GM19438 (cell line): ENCODE measurements at regions not wholly inside any gene's neighbourhood (a gene's known extent, or its start where the extent isn't known, plus 50 kb on each side); places are given as distances from the start of the nearest gene placed in this dataset.
"Not testable (repeated sequence)": the region's sequence is repeated elsewhere in the genome, so short reads cannot be mapped to it uniquely, and the experiment has no call there.

ENCODE experiments used
- ATAC-seq: cut with Tn5 transposase; IDR thresholded peaks from one replicate; pipeline ENCODE4 v1.9.1; 2021; ENCODE audit warnings: low read depth; ENCODE audit not compliant: unreplicated experiment

DNA sequence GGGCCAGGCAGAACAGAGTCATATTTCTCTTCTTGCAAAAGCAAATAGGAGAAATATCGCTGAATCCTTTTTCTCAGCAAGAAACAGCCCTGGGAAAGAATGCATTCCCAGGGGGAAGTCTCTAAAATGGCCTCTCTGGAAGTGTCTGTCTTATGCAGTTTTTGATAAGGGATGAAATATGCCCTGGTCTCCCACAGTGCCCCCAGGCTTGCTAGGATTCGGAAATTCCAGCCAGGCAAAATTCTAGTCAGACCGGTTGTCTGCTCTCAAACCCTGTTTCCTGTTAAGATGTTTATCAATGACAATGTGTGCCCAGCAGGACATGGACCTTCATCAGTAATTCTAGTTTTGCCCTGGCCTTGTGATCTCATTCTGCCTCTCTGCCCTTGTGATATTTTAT is 448.3 kb upstream of the HTR1E start:
- ATAC-seq: not testable (repeated sequence)

DNA sequence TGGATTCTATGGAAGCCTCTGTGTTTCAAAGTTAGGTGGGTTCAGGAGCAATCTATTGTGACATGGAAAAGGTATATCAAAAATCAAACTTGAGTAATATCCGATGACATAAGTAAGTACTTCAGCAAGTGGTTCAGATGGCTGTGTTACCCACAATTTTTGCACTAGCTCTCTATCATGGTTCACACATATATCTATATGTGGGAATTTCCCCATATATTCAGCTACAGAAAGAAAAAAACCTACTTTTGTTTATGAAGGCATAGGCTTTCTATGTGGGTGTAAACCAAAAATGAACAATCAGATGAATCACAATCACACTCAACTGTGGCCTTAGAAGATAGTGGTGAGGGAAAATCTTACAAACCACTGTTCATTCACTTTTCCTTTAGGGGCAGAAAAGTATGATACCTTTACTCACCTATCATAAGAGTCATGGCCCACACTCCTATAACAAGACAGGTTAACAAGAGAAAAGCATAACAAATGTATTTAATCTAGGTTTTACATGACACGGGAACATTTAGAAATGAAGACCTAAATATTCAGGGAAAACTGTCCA is 449.6 kb upstream of the HTR1E start:
- no peak for ATAC-seq

DNA sequence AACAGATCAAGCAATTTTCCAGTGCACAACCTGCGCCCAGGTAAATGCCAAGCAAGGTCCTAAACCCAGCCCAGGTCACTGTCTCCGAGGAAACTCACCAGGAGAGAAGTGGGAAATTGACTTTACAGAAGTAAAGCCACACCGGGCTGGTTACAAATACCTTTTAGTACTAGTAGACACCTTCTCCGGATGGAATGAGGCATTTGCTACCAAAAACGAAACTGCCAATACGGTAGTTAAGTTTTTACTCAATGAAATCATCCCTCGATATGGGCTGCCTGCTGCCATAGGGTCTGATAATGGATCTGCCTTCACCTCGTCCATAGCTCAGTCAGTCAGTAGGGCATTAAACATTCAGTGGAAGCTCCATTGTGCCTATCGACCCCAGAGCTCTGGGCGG is 459.0 kb upstream of the HTR1E start:
- ATAC-seq: not testable (repeated sequence)

DNA sequence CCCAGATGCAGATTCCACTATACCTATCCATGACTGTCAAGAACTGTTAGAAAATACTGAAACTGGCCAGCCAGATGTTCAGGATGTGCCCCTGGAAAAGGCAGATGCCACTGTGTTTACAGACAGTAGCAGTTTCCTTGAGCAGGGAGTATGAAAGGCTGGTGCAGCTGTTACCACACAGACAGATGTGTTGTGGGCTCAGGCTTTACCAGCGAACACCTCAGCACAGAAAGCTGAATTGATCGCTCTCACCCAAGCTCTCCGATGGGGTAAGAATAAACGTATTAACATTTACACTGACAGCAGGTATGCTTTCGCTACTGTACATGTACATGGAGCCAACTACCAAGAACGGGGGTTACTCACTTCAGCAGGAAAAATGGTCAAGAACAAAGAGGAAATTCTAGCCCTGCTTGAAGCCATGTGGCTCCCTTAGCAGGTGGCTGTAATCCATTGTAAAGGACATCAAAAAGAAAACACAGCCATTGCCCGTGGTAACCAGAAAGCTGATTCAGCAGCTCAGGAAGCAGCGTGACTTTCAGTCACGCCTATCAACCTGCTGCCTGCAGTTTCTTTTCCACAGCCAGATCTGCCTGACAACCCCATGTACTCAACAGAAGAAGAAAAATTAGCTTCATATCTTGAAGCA is 459.7 kb upstream of the HTR1E start:
- no peak for ATAC-seq

DNA sequence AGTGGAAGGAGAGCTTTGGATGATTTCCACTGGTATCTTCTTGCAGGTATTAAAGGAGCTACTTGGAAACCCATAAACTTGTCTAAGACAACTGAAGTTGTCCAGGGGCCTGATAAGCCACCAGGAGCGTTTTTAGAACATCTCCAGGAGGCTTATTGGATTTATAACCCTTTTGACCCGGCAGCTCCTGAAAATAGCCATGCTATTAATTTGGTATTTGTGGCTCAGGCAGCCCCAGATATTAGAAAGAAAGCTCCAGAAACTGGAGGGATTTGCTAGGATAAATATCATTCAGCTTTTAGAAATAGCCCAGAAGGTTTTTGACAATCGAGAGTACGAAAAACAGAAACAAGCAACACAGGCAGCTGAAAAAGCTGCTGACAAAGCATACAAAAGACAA is 461.0 kb upstream of the HTR1E start:
- no peak for ATAC-seq

DNA sequence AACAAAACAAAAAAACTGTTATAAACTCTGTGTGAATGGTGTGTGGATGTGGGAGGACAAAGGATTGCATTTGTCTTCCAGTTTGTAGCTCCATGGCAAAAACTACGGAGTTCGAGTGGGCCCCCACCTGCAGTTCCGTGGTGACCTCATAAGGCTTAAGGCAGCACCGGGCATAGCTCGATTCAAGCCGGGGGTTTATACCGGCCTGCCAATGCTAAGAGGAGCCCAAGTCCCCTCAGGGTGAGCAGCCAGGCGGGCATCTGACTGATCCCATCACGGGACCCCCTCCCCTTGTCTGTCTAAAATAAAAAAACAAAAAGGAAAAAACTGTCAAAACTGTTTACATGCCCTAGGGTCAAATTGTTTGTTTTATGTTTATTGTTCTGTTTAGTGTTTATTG is 463.2 kb upstream of the HTR1E start:
- ATAC-seq: no peak

DNA sequence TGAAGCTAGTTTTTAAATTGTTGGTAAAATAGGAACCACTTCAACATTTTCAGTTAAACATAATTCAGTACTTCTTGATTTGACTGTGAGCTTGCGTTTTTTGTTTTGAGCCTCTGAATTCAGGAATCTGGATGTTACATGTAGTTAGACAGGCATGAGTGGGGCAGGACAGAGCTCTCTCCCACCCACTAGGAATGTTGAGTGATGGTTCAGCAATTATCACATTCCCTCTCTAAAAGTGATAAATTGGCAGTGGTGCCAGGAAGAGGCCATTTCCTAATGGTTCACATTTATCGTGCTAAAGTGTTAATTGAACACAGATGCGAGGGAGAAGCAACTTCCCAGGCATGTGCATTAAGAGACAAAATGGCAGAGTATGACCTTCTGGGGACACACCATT is 465.5 kb upstream of the HTR1E start:
- ATAC-seq: no peak

DNA sequence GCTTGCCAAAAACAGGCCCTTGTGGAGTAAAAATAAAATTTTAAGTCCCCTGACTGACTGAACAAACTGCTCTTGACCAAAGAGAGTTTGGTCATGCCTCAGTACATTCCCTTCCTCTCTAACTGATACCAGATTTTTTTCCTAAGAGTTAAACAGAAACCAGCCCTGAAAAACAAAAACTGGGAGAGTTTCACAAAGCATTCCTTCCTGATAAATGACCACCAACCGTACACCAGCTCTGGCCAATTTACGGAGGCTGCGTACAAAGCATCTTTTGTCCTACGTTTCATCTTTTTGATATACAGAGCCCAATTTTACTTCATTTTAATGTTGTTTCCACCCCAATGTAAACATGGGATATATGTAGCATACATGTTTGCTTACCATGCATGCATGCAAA is 477.4 kb upstream of the HTR1E start:
- no peak for ATAC-seq

DNA sequence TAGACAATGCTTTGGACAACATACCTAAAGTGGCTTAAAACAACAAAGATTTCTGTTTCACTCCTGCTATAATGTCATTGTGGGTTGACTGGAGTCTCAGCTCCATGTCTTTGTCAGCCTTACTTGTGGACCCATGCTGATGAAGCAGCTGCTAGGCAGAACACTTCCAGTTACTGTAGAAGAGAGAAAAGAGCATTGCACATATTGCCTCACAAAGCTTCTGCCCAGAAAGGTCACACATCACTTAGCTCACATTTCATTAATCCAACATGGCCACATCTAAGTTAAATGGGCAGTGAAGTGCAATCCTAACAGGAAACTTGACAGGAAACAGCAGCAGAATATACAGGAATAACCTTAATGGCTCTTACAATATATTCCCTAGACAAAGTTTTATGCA is 480.5 kb upstream of the HTR1E start:
- no peak for ATAC-seq

DNA sequence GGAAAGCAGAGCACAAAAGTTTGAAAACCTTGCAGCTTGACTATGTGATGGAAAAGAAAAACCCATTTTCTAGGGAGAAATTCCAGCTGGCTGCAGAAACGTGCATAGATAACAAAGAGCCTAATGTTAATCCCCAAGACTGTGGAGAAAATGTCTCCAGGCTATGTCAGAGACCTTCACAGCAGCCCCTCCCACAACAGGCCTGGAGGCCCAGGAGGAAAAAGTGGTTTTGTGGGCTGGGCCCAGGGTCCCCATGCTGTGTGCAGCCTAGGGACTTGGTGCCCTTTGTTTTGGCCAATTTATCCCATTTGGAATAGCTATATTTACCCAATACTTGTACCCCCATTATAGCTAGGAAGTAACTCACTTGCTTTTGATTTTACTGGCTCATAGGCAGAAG is 484.1 kb upstream of the HTR1E start:
- no peak for ATAC-seq

DNA sequence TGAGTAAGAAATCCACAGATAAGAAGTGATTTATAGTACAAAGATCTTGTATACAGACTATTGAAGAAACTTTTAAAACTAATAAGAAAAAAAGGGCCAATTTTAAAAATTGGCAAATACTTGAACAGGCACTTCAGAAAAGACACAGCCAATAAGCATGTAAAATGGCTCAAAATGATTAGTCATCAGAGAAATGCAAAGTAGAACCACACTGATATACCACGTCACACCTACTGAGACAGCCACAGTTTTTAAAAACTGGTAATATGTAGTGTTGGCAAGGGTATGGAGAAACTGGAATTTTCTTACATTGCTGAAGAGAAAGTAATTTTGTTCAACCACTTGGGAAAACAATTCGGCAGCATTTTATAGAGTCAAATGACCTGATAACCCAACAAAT is 488.9 kb upstream of the HTR1E start:
- no peak for ATAC-seq

DNA sequence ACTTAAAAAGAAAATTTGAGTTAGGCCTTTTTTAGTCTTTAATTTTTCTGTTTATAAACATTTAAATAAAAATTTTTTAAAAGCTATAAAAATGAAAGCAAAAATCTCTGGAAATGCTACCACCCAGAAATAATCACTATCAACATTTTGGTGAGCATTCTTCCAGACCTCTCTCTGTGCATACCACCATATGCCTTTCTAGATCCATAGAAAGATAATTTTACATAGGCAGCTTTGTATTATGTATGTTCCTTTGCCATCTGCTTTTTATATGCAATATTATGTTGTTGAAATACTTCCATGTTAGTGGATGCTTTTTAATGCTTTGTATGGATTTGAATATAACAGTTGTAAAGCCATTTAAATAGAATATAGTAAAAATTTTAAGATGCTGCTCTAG is 496.7 kb upstream of the HTR1E start:
- ATAC-seq: no peak

DNA sequence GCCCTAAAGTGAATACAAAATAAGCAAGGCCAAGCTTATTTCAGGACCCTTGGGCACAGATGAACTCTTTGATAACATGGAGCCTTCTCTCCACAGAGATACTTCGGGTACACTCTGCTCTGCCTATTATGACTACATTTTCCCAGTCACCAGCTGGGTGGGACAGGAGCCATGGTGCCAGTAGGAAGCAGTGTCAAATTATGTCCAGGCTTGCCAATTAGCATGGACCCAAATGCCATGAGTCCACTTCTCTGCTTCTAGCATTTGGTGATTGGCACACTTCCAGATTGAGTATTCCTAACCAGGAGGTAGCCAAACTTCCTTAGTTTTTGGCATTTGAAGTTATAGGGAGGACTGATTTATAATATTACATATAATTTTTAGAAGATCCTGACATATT is 513.8 kb upstream of the HTR1E start:
- ATAC-seq: no peak

DNA sequence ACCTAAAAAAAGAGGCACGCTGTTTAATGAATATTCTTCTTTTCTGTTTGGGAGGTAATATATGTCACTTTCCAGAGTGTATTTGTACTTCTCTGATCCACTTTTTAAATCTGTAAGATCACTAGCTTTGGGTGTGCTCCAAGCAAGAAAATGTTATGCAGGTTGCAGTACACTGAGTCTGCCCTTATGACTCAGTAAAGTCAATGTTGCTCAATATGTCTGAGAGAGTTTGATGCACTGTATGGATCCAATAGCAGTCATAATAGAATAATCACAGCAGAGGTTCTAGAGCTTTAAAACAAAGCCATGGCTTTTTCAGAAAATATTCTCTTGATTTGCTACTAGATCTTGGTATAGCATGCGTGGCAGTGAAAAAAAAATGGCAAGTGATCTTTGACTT is 525.3 kb upstream of the HTR1E start:
- no peak for ATAC-seq

DNA sequence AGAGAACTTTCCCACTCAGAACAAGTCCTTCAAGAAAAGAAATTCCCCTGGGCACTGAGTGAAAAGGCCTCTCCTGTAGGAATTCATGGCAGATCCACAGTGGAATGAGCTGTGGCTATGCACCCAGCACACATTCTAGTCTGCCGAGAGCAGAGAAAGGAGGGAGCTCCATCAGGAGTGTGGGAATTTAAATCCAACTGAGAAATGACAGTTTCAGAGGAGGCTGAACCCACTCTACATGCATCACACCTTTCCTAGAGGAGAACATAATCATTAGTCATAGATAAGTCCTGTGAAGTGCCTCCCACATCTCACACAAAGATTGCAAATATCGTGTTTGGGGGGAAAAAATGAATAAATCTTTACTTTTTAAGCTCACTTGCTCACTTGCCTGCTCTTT is 530.2 kb upstream of the HTR1E start:
- no peak for ATAC-seq

DNA sequence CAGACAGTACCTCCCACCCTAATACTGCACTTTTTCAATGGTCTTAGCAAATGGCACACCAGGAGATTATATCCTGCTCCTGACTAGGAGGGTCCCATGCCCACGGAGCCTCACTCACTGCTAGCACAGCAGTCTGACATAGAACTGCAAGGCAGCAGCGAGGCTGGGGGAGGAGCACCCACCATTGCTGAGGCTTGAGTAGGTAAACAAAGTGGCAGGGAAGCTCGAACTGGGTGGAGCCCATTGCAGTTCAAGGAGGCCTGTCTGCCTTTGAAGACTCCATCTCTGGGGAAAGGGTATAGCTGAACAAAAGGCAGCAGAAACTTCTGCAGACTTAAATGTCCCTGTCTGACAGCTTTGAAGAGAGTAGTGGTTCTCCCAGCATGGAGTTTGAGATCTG is 544.5 kb upstream of the HTR1E start:
- not testable (repeated sequence) for ATAC-seq

DNA sequence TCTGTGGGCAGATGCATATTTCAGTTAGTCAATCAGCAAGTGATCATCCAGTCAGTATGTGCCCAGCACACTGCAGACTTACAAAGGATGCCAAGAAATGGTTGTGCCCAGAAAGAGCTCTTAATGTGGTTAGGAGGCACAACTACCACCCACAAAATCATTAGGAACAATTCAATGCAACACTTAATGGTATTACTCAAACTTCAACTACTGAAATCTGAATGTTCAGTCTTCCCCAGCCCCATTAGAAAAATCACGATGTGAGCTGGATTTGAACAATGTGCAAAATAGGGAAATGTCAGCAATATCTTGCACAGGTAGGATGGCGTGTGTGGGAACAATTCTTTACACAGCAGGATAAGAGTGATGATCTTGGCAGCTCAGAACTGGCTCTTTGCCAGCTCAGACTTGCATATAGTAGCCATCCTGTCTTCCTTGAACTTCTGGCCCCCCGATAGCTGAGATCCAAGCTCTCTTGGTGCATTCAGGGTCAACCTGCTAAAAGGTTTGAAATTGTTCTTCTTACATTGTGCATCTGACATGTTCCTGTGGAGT is 556.7 kb upstream of the HTR1E start:
- ATAC-seq: no peak

DNA sequence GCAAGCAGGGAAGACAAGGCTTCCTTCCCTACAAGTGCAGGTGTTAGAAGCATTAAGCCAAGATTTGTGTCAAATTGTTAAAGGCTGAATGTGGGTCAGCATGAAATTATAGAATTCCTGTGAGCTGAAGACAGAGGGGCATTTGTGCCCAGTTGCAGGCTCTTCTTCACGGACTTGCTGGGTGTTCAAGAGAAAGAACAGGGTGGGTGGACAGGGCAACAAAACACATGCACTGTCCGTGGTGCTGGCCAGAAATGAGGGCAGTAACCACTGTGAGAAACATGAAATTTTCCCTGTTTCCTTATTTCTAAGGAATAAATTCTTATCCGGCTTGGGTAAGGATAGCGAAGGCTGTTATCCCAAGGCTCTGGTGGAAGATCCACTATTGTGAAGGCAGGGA is 579.5 kb upstream of the HTR1E start:
- ATAC-seq: no peak

DNA sequence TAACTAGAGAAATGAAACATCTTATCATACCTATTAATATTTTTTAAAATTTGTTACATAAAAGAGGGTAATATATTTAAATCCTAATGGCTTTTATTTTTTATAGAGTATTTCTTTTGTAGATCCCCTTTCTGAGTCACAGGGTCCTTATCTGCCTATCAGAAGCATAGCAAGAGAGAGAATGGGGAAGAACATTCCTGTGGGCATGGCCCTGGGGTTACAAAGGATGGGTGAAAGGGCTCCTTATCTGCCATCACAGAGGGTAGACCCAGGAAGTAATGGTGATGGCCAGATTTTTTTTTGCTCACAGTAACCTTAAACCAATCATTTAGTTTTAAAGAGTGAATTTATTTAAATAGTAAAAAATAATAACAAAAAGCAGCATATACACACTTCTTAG is 582.1 kb upstream of the HTR1E start:
- ATAC-seq: no peak

DNA sequence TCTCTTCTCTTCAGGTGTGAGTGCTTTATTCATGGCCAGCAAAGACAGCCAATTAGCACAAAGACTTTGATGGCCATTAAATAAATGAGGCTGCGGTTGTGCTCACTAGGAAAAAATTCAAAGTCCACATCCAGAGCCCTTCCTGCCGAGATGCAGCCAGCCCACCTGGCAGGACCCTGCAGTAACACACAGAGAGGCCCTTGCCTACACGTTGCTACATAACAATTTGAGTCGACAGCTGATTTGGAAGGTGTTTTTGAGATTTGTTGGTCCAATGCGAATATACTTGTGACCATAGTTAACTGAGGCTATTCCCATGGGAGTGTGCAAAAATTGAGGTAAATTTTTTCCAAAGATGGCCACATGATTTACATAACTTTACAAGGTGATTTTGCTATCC is 605.4 kb upstream of the HTR1E start:
- ATAC-seq: no peak

DNA sequence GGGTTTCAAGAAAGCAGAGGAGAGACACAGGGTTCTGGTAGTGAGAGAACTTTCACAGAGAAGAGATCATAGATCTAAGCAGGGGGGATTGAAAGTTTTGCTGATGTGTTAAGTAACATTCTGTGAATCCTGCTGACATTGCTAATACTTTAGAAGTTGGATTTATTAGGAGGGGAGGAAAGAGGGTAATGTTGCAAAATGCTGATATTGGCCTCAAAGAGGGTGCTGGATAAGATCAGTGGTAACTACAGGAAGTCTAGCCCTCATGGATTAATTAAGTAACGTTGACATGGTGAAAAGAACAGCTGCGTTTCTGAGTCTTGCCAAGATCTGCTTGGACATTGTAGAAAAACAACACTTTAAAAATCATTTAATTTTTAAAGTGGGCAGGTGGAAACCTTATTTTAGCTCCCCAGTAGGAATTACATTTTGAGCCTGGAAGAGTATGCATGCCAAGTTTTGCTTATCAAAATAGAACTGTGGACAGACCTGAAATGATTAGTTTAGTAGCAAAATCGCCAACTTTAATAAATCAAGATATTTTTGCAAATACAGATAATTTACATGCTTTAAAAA is 606.0 kb upstream of the HTR1E start:
- ATAC-seq: no peak

DNA sequence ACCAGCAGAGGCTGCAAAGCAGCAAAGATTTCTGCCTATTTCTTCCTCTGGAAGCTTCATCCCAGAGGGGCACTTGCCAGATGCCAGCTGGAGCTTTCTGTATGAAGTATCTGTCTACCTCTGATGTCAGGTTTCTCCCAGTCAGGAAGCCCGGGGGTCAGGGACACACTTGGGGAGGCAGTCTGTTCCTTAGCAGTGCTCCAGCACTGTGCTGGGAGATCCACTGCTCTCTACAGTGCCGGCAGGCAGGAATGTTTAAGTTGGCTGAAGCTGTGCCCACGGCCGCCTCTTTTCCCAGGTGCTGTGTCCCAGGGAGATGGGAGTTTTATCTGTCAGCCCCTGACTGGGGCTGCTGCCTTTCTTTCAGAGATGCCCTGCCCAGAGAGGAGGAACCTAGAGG is 631.1 kb upstream of the HTR1E start:
- no peak for ATAC-seq
